ENCODE measurements at regions not wholly inside any gene's neighbourhood (a gene's known extent, or its start where the extent isn't known, plus 50 kb on each side); places are given as distances from the start of the nearest gene placed in this dataset.

DNA sequence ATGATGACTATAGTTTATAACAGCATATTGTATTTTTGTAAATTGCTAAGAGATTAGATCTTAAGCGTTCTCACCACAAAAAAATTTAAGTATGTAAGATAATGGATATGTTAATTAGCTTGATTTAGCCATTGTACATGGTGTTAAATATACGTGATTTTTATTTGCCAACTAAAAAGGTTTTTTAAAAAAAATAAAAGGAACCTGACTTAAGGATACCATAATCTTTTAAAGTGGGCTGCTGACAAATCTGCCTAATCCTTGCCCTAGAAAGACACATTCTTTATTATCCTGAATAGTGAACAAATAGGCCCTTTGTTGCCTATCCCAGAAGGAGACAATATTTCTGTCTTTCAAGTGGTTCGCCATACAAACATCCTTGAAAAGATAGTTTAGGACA, 94.6 kb upstream of the FAM47C start:
- TF ChIP-seq EZH2 (IDR thresholded peaks at IDR 0.05; ENCODE audit: insufficient read depth, poor library complexity, severe bottlenecking) (no peak), EZH2phosphoT487 (IDR thresholded peaks at IDR 0.05; ENCODE audit: insufficient read depth, low read depth) (no peak)

Data from GM23248 (cell line).